ENCODE measurements at regions not wholly inside any gene's neighbourhood (a gene's known extent, or its start where the extent isn't known, plus 50 kb on each side); places are given as distances from the start of the nearest gene placed in this dataset.

DNA sequence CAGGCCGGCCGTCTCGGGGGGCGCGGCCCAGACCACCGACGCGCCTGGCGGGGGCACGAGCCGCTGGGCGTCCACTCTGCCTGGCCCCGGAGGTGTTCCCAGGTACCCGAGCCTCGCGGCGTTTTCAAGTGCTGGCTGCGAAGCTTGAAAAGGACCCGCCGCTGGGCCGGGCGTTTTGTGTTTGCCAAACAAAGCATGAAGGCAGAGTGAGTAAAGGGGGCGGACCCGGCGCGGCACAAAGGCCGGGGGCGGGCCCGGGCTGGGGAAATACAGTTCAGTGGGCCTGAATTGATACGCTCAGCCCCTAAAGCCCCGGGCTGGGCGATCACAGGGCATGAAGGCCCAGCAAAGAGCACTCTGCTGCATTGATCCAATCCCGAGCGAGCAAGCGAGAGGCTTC is 65.4 kb downstream of the SOX3 start:
- Histone ChIP-seq H3K79me2 (ENCODE audit: control insufficient read depth, insufficient read depth, low read length) (no peaks in the 10 kb centered on the region), H3K4me2 (ENCODE audit: insufficient read depth, low read length) (no peak overlapping the region), H3K27me3 (ENCODE audit: control insufficient read depth in 2 of 2, insufficient read depth in 2 of 2, low read length in 2 of 2) (no peaks in the 10 kb centered on the region), H3K36me3 (ENCODE audit: control insufficient read depth in 2 of 2, extremely low read depth in 1 of 2, insufficient read depth in 2 of 2, low read length in 2 of 2) (no peaks in the 10 kb centered on the region), H3K9me1 (replicated peaks; ENCODE audit: control insufficient read depth, extremely low read depth, insufficient read depth, low read length) (no peaks in the 10 kb centered on the region), H3K4me3 (replicated peaks in 1 of 3; ENCODE audit: insufficient read depth in 1 of 3, low read depth in 1 of 3, low read length in 3 of 3) (no peak overlapping the region), H3K9ac (replicated peaks; ENCODE audit: extremely low read depth, insufficient read depth, low read length) (no peak overlapping the region), H4K20me1 (replicated peaks; ENCODE audit: control insufficient read depth, extremely low read depth, insufficient read depth, low read length) (no peaks in the 10 kb centered on the region), H2AFZ (ENCODE audit: low read depth, low read length) (no peak overlapping the region), H3K27ac (ENCODE audit: insufficient read depth, low read depth, low read length) (no peak overlapping the region), H3K9me3 (replicated peaks; ENCODE audit: control insufficient read depth, insufficient read depth, low read length) (no peaks in the 10 kb centered on the region), H3K4me1 (ENCODE audit: control insufficient read depth, extremely low read depth, insufficient read depth, low read length) (no peaks in the 10 kb centered on the region)
- POLR2A ChIA-PET: no interaction called here
- FAIRE-seq (no peak), DNase-seq (ENCODE audit: low read depth, low spot score) (no peak)
- intact Hi-C loops (cut with micrococcal nuclease) (no loop called here), dilution Hi-C loops (cut with MboI; ENCODE audit: extremely low pct_ligation_motif_present, low sequenced_read_pairs) (no loop called here)
- CTCF ChIA-PET: no interaction called here
- TF ChIP-seq JUN (IDR thresholded peaks at IDR 0.05; ENCODE audit: borderline replicate concordance, insufficient read depth, insufficient read length, low read depth): no peak
- TF ChIP-seq FOS (IDR thresholded peaks at IDR 0.05; ENCODE audit: borderline replicate concordance, insufficient read depth, low read length): no peak
- no peak for TF ChIP-seq GATA2 (IDR thresholded peaks at IDR 0.05; ENCODE audit: insufficient read depth, insufficient read length, low read depth, low read length)
- no peak for TF ChIP-seq EZH2 (IDR thresholded peaks at IDR 0.05; ENCODE audit: borderline replicate concordance, low read depth, low read length, severe bottlenecking)
- BruUV-seq (replicated peaks): no TSS peak

DNA sequence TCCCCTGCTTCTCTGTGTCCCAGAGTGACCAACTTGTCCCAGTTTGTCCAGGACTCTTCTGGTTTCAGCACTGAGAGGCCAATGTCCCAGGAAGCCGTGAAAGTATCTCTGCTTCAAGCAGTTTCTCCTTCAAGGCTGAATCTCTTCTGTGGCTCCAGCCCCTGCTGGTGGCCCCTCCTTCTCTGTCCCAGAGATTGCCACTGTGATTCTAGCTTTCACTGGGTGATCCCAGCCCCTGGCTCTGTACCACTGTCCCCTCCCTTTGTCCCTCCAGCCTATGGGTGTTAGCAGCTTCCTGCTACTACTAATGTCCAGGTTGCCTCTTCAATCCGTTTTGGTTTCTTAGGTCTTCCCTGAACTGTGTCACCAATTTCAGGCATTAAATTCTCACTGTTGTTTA is 70.5 kb downstream of the SOX3 start:
- H3K9me3 ChIP-seq (replicated peaks; ENCODE audit: control insufficient read depth, insufficient read depth, low read length): no peaks in the 10 kb centered on the region
- no peaks in the 10 kb centered on the region for H3K9me1 ChIP-seq (replicated peaks; ENCODE audit: control insufficient read depth, extremely low read depth, insufficient read depth, low read length)
- H3K27ac ChIP-seq (ENCODE audit: insufficient read depth, low read depth, low read length): no peak overlapping the region
- intact Hi-C loops (cut with micrococcal nuclease) (no loop called here), dilution Hi-C loops (cut with MboI; ENCODE audit: extremely low pct_ligation_motif_present, low sequenced_read_pairs) (no loop called here)
- H3K4me3 ChIP-seq (replicated peaks in 1 of 3; ENCODE audit: insufficient read depth in 1 of 3, low read depth in 1 of 3, low read length in 3 of 3): no peak overlapping the region
- no peaks in the 10 kb centered on the region for H3K27me3 ChIP-seq (ENCODE audit: control insufficient read depth in 2 of 2, insufficient read depth in 2 of 2, low read length in 2 of 2)
- ChIA-PET POLR2A (no interaction called here), CTCF (no interaction called here)
- H3K4me1 ChIP-seq (ENCODE audit: control insufficient read depth, extremely low read depth, insufficient read depth, low read length): no peaks in the 10 kb centered on the region
- no peak for FAIRE-seq
- no peak overlapping the region for H2AFZ ChIP-seq (ENCODE audit: low read depth, low read length)
- no peaks in the 10 kb centered on the region for H3K79me2 ChIP-seq (ENCODE audit: control insufficient read depth, insufficient read depth, low read length)
- no peak overlapping the region for H3K9ac ChIP-seq (replicated peaks; ENCODE audit: extremely low read depth, insufficient read depth, low read length)
- TF ChIP-seq, protein P1, sequence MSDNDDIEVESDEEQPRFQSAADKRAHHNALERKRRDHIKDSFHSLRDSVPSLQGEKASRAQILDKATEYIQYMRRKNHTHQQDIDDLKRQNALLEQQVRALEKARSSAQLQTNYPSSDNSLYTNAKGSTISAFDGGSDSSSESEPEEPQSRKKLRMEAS (IDR thresholded peaks at IDR 0.05; ENCODE audit: insufficient read depth, insufficient read length): no peak
- TF ChIP-seq, protein P2, sequence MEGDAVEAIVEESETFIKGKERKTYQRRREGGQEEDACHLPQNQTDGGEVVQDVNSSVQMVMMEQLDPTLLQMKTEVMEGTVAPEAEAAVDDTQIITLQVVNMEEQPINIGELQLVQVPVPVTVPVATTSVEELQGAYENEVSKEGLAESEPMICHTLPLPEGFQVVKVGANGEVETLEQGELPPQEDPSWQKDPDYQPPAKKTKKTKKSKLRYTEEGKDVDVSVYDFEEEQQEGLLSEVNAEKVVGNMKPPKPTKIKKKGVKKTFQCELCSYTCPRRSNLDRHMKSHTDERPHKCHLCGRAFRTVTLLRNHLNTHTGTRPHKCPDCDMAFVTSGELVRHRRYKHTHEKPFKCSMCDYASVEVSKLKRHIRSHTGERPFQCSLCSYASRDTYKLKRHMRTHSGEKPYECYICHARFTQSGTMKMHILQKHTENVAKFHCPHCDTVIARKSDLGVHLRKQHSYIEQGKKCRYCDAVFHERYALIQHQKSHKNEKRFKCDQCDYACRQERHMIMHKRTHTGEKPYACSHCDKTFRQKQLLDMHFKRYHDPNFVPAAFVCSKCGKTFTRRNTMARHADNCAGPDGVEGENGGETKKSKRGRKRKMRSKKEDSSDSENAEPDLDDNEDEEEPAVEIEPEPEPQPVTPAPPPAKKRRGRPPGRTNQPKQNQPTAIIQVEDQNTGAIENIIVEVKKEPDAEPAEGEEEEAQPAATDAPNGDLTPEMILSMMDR (IDR thresholded peaks at IDR 0.05; ENCODE audit: extremely low read depth in 1 of 2, insufficient read depth in 1 of 2, low read depth in 1 of 2, low read length in 2 of 2): no peak
- TF ChIP-seq FOS (IDR thresholded peaks at IDR 0.05; ENCODE audit: borderline replicate concordance, insufficient read depth, low read length) (no peak), EZH2 (IDR thresholded peaks at IDR 0.05; ENCODE audit: borderline replicate concordance, low read depth, low read length, severe bottlenecking) (no peak), POLR2A (IDR thresholded peaks at IDR 0.05; ENCODE audit: low read depth, low read length) (no peak), GATA2 (IDR thresholded peaks at IDR 0.05; ENCODE audit: insufficient read depth, insufficient read length, low read depth, low read length) (no peak), JUN (IDR thresholded peaks at IDR 0.05; ENCODE audit: borderline replicate concordance, insufficient read depth, insufficient read length, low read depth) (no peak), MYC (IDR thresholded peaks at IDR 0.05; ENCODE audit: low read depth, low read length) (no peak), POLR2AphosphoS5 (IDR thresholded peaks at IDR 0.05; ENCODE audit: insufficient read depth, low read depth, low read length) (no peak)
- DNase-seq (ENCODE audit: low read depth, low spot score): no peak
- H3K36me3 ChIP-seq (ENCODE audit: control insufficient read depth in 2 of 2, extremely low read depth in 1 of 2, insufficient read depth in 2 of 2, low read length in 2 of 2): no peaks in the 10 kb centered on the region
- no peaks in the 10 kb centered on the region for H4K20me1 ChIP-seq (replicated peaks; ENCODE audit: control insufficient read depth, extremely low read depth, insufficient read depth, low read length)
- BruUV-seq (replicated peaks): no TSS peak
- no peak overlapping the region for H3K4me2 ChIP-seq (ENCODE audit: insufficient read depth, low read length)

Data from endothelial cell of umbilical vein (primary cell).